H1 (cell line): ENCODE measurements at regions not wholly inside any gene's neighbourhood (a gene's known extent, or its start where the extent isn't known, plus 50 kb on each side); places are given as distances from the start of the nearest gene placed in this dataset.

Experiments
- FOSL1 ChIP-seq: IDR thresholded peaks from 2 replicates; pipeline ENCODE4 v1.6.1; 2011; ENCODE audit warnings: mild to moderate bottlenecking, low read depth, low read length, moderate library complexity; ENCODE audit not compliant: insufficient read depth
- HDAC2 ChIP-seq, 2 experiments: fragments of 300-600 bp in 1 of 2; sonication (generic) in 1 of 2; IDR thresholded peaks; 2 replicates each; pipeline ENCODE4 v1.6.1; 2011 to 2012; ENCODE audit warnings: low read depth in 2 of 2, low read length in 2 of 2, mild to moderate bottlenecking in 2 of 2, moderate library complexity in 2 of 2, borderline replicate concordance in 1 of 2, inconsistent platforms in 1 of 2
- MAFK ChIP-seq: IDR thresholded peaks from 2 replicates; pipeline ENCODE4 v1.6.1; 2012; ENCODE audit warnings: low read depth, mild to moderate bottlenecking, improper control_type of control experiment, low read length
- RNF2 ChIP-seq: fragments of 200-900, 300-1000 bp; sonication (generic); IDR thresholded peaks from 2 replicates; pipeline ENCODE4 v1.7.1; 2016; ENCODE audit warnings: borderline replicate concordance, low read depth, mild to moderate bottlenecking, antibody characterized with exemption, low read length; ENCODE audit not compliant: poor library complexity, severe bottlenecking; ENCODE audit errors: missing control alignments
- RXRA ChIP-seq: IDR thresholded peaks from 2 replicates; pipeline ENCODE4 v1.6.1; 2011; ENCODE audit warnings: low read depth, mild to moderate bottlenecking, low read length, moderate library complexity; ENCODE audit not compliant: insufficient read depth
- USF2 ChIP-seq: IDR thresholded peaks from 2 replicates; pipeline ENCODE4 v1.6.1; 2011; ENCODE audit warnings: low read length, improper control_type of control experiment

- TF ChIP-seq USF2 (no peak), HDAC2 (IDR thresholded peaks at IDR 0.05; ENCODE audit: borderline replicate concordance in 1 of 2, low read depth in 2 of 2, low read length in 2 of 2) (no peak), FOSL1 (no peak), RXRA (no peak), MAFK (no peak), RNF2 (no peak)
- TF ChIP-seq, all 59 proteins: peak for 0
These were observed 422.9 kb downstream of the SNAPC1 start (continued) for GRCh38 chr14:62185078-62185477.
